H9 (cell line): ENCODE measurements at regions not wholly inside any gene's neighbourhood (a gene's known extent, or its start where the extent isn't known, plus 50 kb on each side); places are given as distances from the start of the nearest gene placed in this dataset.

Experiments used
- DNase-seq: peaks from one replicate; pipeline ENCODE4 v3.0.0-alpha.2; 2017
- H2AFZ ChIP-seq: one replicate; pipeline ENCODE4 v1.6.1; 2013; ENCODE audit warnings: mild to moderate bottlenecking, low read length, control low read depth, moderate library complexity
- H2AK5ac ChIP-seq: 2 replicates; pipeline ENCODE4 v1.6.1; 2013; ENCODE audit warnings: low read length, control low read depth, mixed read lengths; ENCODE audit not compliant: insufficient read length
- H2BK120ac ChIP-seq: one replicate; pipeline ENCODE4 v1.6.1; 2013; ENCODE audit warnings: low read depth, mild to moderate bottlenecking, low read length, control low read depth, inconsistent platforms; ENCODE audit not compliant: poor library complexity, severe bottlenecking
- H2BK12ac ChIP-seq: 2 replicates; pipeline ENCODE4 v1.6.1; 2013; ENCODE audit warnings: low read length, control low read depth, mixed read lengths, low read depth; ENCODE audit not compliant: insufficient read length
- H2BK15ac ChIP-seq: 2 replicates; pipeline ENCODE4 v1.6.1; 2013; ENCODE audit warnings: low read depth, low read length, control low read depth
- H2BK20ac ChIP-seq: one replicate; pipeline ENCODE4 v1.6.1; 2013; ENCODE audit warnings: low read depth, mild to moderate bottlenecking, low read length, control low read depth, inconsistent platforms; ENCODE audit not compliant: poor library complexity, severe bottlenecking
- H2BK5ac ChIP-seq: 2 replicates; pipeline ENCODE4 v1.6.1; 2013; ENCODE audit warnings: low read length, control low read depth, mixed read lengths; ENCODE audit not compliant: insufficient read length
- H3K14ac ChIP-seq: 2 replicates; pipeline ENCODE4 v1.6.1; 2013; ENCODE audit warnings: low read length, control low read depth; ENCODE audit not compliant: insufficient read depth
- H3K18ac ChIP-seq: 2 replicates; pipeline ENCODE4 v1.6.1; 2013; ENCODE audit warnings: low read depth, mild to moderate bottlenecking, mixed read lengths, low read length, control low read depth; ENCODE audit not compliant: insufficient read length
- H3K23ac ChIP-seq: 2 replicates; pipeline ENCODE4 v1.6.1; 2013; ENCODE audit warnings: low read length, control low read depth, mixed read lengths, low read depth; ENCODE audit not compliant: insufficient read length
- H3K23me2 ChIP-seq: 2 replicates; pipeline ENCODE4 v1.6.1; 2013; ENCODE audit warnings: low read depth, mild to moderate bottlenecking, mixed read lengths, low read length, control low read depth; ENCODE audit not compliant: insufficient read length, poor library complexity, severe bottlenecking
- H3K27ac ChIP-seq: 2 replicates; pipeline ENCODE4 v1.5.1; 2013; ENCODE audit warnings: low read length, control low read depth, mixed read lengths, low read depth; ENCODE audit not compliant: insufficient read length
- H3K27me3 ChIP-seq: 2 replicates; pipeline ENCODE4 v1.6.1; 2013; ENCODE audit warnings: low read length, control low read depth, inconsistent platforms; ENCODE audit not compliant: insufficient read depth
- H3K4ac ChIP-seq: 2 replicates; pipeline ENCODE4 v1.6.1; 2013; ENCODE audit warnings: low read depth, mild to moderate bottlenecking, control low read depth, inconsistent platforms, low read length, moderate library complexity
- H3K4me1 ChIP-seq: 2 replicates; pipeline ENCODE4 v1.6.1; 2013; ENCODE audit warnings: low read length, control low read depth, inconsistent platforms; ENCODE audit not compliant: insufficient read depth
- H3K4me2 ChIP-seq: 2 replicates; pipeline ENCODE4 v1.6.1; 2013; ENCODE audit warnings: low read length, control low read depth, mixed read lengths; ENCODE audit not compliant: insufficient read length, insufficient read depth
- H3K56ac ChIP-seq: 2 replicates; pipeline ENCODE4 v1.6.1; 2013; ENCODE audit warnings: low read depth, mild to moderate bottlenecking, mixed read lengths, low read length, control low read depth; ENCODE audit not compliant: insufficient read length
- H3K79me1 ChIP-seq: 2 replicates; pipeline ENCODE4 v1.6.1; 2013; ENCODE audit warnings: low read depth, mild to moderate bottlenecking, moderate library complexity, low read length, control low read depth, inconsistent platforms; ENCODE audit not compliant: insufficient read depth, poor library complexity, severe bottlenecking
- H3K79me2 ChIP-seq: 2 replicates; pipeline ENCODE4 v1.6.1; 2013; ENCODE audit warnings: low read length, control low read depth, inconsistent platforms; ENCODE audit not compliant: insufficient read depth
- H3K9ac ChIP-seq: 2 replicates; pipeline ENCODE4 v1.6.1; 2013; ENCODE audit warnings: low read length, control low read depth, mixed read lengths; ENCODE audit not compliant: insufficient read length; ENCODE audit errors: extremely low read depth
- H3K9me3 ChIP-seq: one replicate; pipeline ENCODE4 v1.6.1; 2013; ENCODE audit warnings: low read depth, low read length, inconsistent platforms; ENCODE audit not compliant: control insufficient read depth
- H3T11ph ChIP-seq: one replicate; pipeline ENCODE4 v1.6.1; 2013; ENCODE audit warnings: mild to moderate bottlenecking, low read length, control low read depth, inconsistent platforms
- H4K20me1 ChIP-seq: one replicate; pipeline ENCODE4 v1.6.1; 2013; ENCODE audit not compliant: control insufficient read depth, insufficient read length, insufficient read depth
- H4K5ac ChIP-seq: 2 replicates; pipeline ENCODE4 v1.6.1; 2013; ENCODE audit warnings: low read depth, mild to moderate bottlenecking, mixed read lengths, low read length, control low read depth; ENCODE audit not compliant: insufficient read length
- H4K8ac ChIP-seq: replicated peaks from 2 replicates; pipeline ENCODE4 v1.6.1; 2013; ENCODE audit warnings: low read length, control low read depth, mixed read lengths, low read depth; ENCODE audit not compliant: insufficient read length
- H4K91ac ChIP-seq: 2 replicates; pipeline ENCODE4 v1.6.1; 2013; ENCODE audit warnings: low read depth, mild to moderate bottlenecking, moderate library complexity, mixed read lengths, low read length, control low read depth; ENCODE audit not compliant: insufficient read length
- H3K27ac Mint-ChIP-seq, 3 experiments: 2 replicates in 2 of 3; 3 replicates in 1 of 3; pipeline ENCODE4 v1.8.0; 2020 to 2021; ENCODE audit warnings: mixed read lengths in 3 of 3, mild to moderate bottlenecking in 1 of 3, moderate library complexity in 1 of 3
- H3K27me3 Mint-ChIP-seq: 2 replicates; pipeline ENCODE4 v1.8.0; 2021; ENCODE audit warnings: low read depth, mild to moderate bottlenecking, moderate library complexity, mixed read lengths
- H3K36me3 Mint-ChIP-seq, 3 experiments: 2 replicates in 2 of 3; 3 replicates in 1 of 3; pipeline ENCODE4 v1.8.0; 2020 to 2021; ENCODE audit warnings: low read depth in 3 of 3, mixed read lengths in 3 of 3; ENCODE audit not compliant: insufficient read depth in 1 of 3
- H3K4me1 Mint-ChIP-seq, 2 experiments: 2 replicates each; pipeline ENCODE4 v1.8.0; 2020; ENCODE audit warnings: mixed read lengths in 2 of 2
- H3K4me3 Mint-ChIP-seq, 2 experiments: 2 replicates in 1 of 2; 3 replicates in 1 of 2; pipeline ENCODE4 v1.8.0; 2020 to 2021; ENCODE audit warnings: mild to moderate bottlenecking in 2 of 2, mixed read lengths in 2 of 2, moderate library complexity in 1 of 2
- H3K9me3 Mint-ChIP-seq, 2 experiments: 2 replicates in 1 of 2; 3 replicates in 1 of 2; pipeline ENCODE4 v1.8.0; 2020; ENCODE audit warnings: mild to moderate bottlenecking in 2 of 2, mixed read lengths in 2 of 2, moderate library complexity in 1 of 2
- CTCF ChIP-seq: fragments of 200-600 bp; sonication (generic); conservative IDR thresholded peaks from 3 replicates; pipeline ENCODE4 v1.8.0; 2021; ENCODE audit warnings: antibody characterized with exemption, mild to moderate bottlenecking
- WGBS: extraction: QIAGEN DNeasy Blood & Tissue Kit; methylation state at CpG from one replicate; pipeline ENCODE4 v1.1.7; 2013; ENCODE audit warnings: missing lambda C conversion rate, low lambda C conversion rate, mixed read lengths; ENCODE audit not compliant: insufficient read length; ENCODE audit errors: extremely low coverage; 5-methylcytosine and 5-hydroxymethylcytosine counted together

- Mint-ChIP-seq H3K4me3 (no peak overlapping the region), H3K36me3 (no peaks in the 10 kb centered on the region), H3K9me3 (no peaks in the 10 kb centered on the region; a peak in 1 of 5 replicates), H3K27ac (no peak overlapping the region; a peak in 1 of 7 replicates), H3K4me1 (no peaks in the 10 kb centered on the region), H3K27me3 (no peaks in the 10 kb centered on the region)
- DNase-seq = no peak
- Histone ChIP-seq H3K79me1 (no peaks in the 10 kb centered on the region), H4K5ac (no peak overlapping the region), H3K4ac (no peak overlapping the region), H3K23ac (no peak overlapping the region), H4K8ac (no peak overlapping the region), H3K18ac (no peak overlapping the region), H3K27me3 (no peaks in the 10 kb centered on the region), H2BK12ac (no peak overlapping the region), H2BK15ac (no peak overlapping the region), H2AK5ac (no peak overlapping the region), H3K4me1 (no peaks in the 10 kb centered on the region), H3K9ac (no peak overlapping the region), H3K79me2 (no peaks in the 10 kb centered on the region), H2BK120ac (no peak overlapping the region), H2BK5ac (no peak overlapping the region), H2BK20ac (no peak overlapping the region), H3K56ac (no peak overlapping the region), H3K4me2 (no peak overlapping the region), H4K91ac (no peak overlapping the region), H2AFZ (no peak overlapping the region), H3K9me3 (no peaks in the 10 kb centered on the region), H3K27ac (no peak overlapping the region), H3T11ph (no peak overlapping the region), H3K14ac (no peak overlapping the region), H3K23me2 (no peaks in the 10 kb centered on the region), H4K20me1 (no peaks in the 10 kb centered on the region)
- no peak for TF ChIP-seq CTCF
- no CpG with 5 or more reads among the region's 2 CpGs for WGBS
These were observed 848.2 kb downstream of the DHX35 start for GRCh38 chr20:39810309-39810708.
